Stimulated activated naive CD4-positive, alpha-beta T cell (primary cell): ENCODE measurements at regions not wholly inside any gene's neighbourhood (a gene's known extent, or its start where the extent isn't known, plus 50 kb on each side); places are given as distances from the start of the nearest gene placed in this dataset.
A peak's percentile ranks its signal among the peaks of the same experiment; 100 is the strongest.
"Not testable (repeated sequence)": the region's sequence is repeated elsewhere in the genome, so short reads cannot be mapped to it uniquely, and the experiment has no call there.

ENCODE experiments used
- DNase-seq, 6 experiments: peaks; one replicate each; lab custom pipeline; 2025; lab: John Stamatoyannopoulos, UW

- peak in 1 of 6 experiments; percentile 12 for DNase-seq
Measured at GRCh38 chr9:105114318-105114717, 130.1 kb upstream of the SLC44A1 start.

GRCh38 chr9:105114964-105115728 lies 129.3 kb upstream of the SLC44A1 start:
- peak in 1 of 6 experiments; percentile 15 for DNase-seq

- DNase-seq = no peak
Measured at GRCh38 chr9:105116052-105116868, 128.2 kb upstream of the SLC44A1 start.

- no peak for DNase-seq
Measured at GRCh38 chr9:105117234-105117633, 127.2 kb upstream of the SLC44A1 start.

GRCh38 chr9:105118636-105119035 lies 125.8 kb upstream of the SLC44A1 start:
- no peak for DNase-seq

- DNase-seq = no peak
Measured at GRCh38 chr9:105119156-105119555, 125.3 kb upstream of the SLC44A1 start.

GRCh38 chr9:105121861-105122430 lies 122.5 kb upstream of the SLC44A1 start:
- DNase-seq = no peak

- DNase-seq = not testable (repeated sequence)
Measured at GRCh38 chr9:105124598-105124997, 119.9 kb upstream of the SLC44A1 start.

- peak in 1 of 6 experiments; percentile 7 for DNase-seq
Measured at GRCh38 chr9:105126226-105126625, 118.2 kb upstream of the SLC44A1 start.

- peak; percentile 18 to 93 (median 74) for DNase-seq
Measured at GRCh38 chr9:105127863-105128220, 116.6 kb upstream of the SLC44A1 start.

- DNase-seq = peak in 1 of 6 experiments; percentile 16
Measured at GRCh38 chr9:105128908-105129600, 115.4 kb upstream of the SLC44A1 start.

- DNase-seq = no peak
Measured at GRCh38 chr9:105129731-105130130, 114.7 kb upstream of the SLC44A1 start.

- DNase-seq = no peak
Measured at GRCh38 chr9:105131981-105132380, 112.5 kb upstream of the SLC44A1 start.

- DNase-seq = no peak
Measured at GRCh38 chr9:105132606-105133005, 111.8 kb upstream of the SLC44A1 start.

- DNase-seq = no peak
Measured at GRCh38 chr9:105138306-105138801, 106.1 kb upstream of the SLC44A1 start.

- no peak for DNase-seq
Measured at GRCh38 chr9:105141146-105141975, 103.1 kb upstream of the SLC44A1 start.

- DNase-seq = no peak
Measured at GRCh38 chr9:105141976-105142250, 102.5 kb upstream of the SLC44A1 start.

GRCh38 chr9:105142406-105143135 lies 101.9 kb upstream of the SLC44A1 start:
- DNase-seq = no peak

- no peak for DNase-seq
Measured at GRCh38 chr9:105143136-105143430, 101.4 kb upstream of the SLC44A1 start.

GRCh38 chr9:105144076-105144475 lies 100.4 kb upstream of the SLC44A1 start:
- no peak for DNase-seq

GRCh38 chr9:105144841-105145240 lies 99.6 kb upstream of the SLC44A1 start:
- no peak for DNase-seq
